PFSK-1 (cell line): ENCODE measurements at regions not wholly inside any gene's neighbourhood (a gene's known extent, or its start where the extent isn't known, plus 50 kb on each side); places are given as distances from the start of the nearest gene placed in this dataset.

Experiments used
- FOXP2 ChIP-seq: optimal IDR thresholded peaks from 2 replicates; pipeline ENCODE3; 2011; ENCODE audit warnings: borderline replicate concordance, control low read depth, inconsistent platforms; ENCODE audit not compliant: insufficient read depth; ENCODE audit errors: extremely low read length, extremely low read depth
- POLR2AphosphoS5 ChIP-seq: IDR thresholded peaks from 2 replicates; pipeline ENCODE4 v1.6.1; 2012; ENCODE audit warnings: low read depth, mild to moderate bottlenecking, control low read depth, low read length, moderate library complexity
- SIN3A ChIP-seq: IDR thresholded peaks from 2 replicates; pipeline ENCODE4 v1.6.1; 2012; ENCODE audit warnings: mild to moderate bottlenecking, low read length, moderate library complexity, borderline replicate concordance; ENCODE audit not compliant: insufficient read depth
- TAF1 ChIP-seq: IDR thresholded peaks from 2 replicates; pipeline ENCODE4 v1.6.1; 2012; ENCODE audit warnings: low read length, control low read depth, borderline replicate concordance; ENCODE audit not compliant: insufficient read depth
- TF ChIP-seq, protein P1 (sequence below), 2 experiments: IDR thresholded peaks; 2 replicates each; pipeline versions ENCODE4 v1.6.1 to v1.8.0; 2011 to 2012; ENCODE audit warnings: low read depth in 2 of 2, low read length in 2 of 2, control low read depth in 1 of 2, inconsistent platforms in 1 of 2, mild to moderate bottlenecking in 1 of 2, moderate library complexity in 1 of 2; ENCODE audit not compliant: insufficient read depth in 1 of 2

DNA sequence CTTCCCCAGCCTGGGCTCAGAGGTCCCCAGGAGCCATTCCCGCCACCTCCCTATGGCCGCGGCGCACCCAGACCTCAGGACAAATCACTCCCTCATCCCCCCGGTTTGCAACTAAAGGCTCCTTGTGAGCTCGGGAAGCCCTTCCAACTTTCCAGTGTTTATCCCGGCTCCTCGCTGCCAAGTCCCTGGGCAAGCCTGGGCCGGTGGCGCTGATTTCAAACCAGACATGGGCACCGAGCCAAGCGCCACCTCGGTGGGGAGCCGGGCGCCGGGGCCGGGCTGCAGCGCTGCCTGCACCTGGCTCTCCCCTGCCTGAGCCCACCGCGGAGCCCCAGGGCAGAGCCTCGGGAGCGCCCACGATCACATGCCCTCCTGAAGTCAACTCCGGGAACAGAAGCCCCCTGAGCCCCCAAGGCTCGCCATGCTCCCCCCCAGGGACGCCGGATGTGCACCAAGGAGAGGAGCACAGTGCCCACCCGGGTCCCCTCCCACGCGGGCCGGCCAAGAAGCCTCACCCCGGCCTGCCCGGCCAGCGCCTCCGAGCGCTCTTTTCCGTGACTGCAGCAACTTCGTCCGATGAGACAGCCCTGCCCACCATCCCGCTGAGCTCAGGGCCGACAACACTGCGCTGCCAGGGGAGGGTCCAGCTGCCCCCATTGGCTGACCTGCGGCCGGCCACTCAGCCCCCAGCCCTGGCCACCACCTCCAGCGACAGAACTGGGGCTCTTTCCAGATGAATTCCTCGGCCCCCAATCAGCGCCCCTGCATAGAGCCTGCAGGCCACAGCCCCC, 50.0 kb downstream of the NCOR2 start:
- TF ChIP-seq, protein P1, sequence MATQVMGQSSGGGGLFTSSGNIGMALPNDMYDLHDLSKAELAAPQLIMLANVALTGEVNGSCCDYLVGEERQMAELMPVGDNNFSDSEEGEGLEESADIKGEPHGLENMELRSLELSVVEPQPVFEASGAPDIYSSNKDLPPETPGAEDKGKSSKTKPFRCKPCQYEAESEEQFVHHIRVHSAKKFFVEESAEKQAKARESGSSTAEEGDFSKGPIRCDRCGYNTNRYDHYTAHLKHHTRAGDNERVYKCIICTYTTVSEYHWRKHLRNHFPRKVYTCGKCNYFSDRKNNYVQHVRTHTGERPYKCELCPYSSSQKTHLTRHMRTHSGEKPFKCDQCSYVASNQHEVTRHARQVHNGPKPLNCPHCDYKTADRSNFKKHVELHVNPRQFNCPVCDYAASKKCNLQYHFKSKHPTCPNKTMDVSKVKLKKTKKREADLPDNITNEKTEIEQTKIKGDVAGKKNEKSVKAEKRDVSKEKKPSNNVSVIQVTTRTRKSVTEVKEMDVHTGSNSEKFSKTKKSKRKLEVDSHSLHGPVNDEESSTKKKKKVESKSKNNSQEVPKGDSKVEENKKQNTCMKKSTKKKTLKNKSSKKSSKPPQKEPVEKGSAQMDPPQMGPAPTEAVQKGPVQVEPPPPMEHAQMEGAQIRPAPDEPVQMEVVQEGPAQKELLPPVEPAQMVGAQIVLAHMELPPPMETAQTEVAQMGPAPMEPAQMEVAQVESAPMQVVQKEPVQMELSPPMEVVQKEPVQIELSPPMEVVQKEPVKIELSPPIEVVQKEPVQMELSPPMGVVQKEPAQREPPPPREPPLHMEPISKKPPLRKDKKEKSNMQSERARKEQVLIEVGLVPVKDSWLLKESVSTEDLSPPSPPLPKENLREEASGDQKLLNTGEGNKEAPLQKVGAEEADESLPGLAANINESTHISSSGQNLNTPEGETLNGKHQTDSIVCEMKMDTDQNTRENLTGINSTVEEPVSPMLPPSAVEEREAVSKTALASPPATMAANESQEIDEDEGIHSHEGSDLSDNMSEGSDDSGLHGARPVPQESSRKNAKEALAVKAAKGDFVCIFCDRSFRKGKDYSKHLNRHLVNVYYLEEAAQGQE (IDR thresholded peaks at IDR 0.05; ENCODE audit: insufficient read depth in 1 of 2, low read depth in 2 of 2, low read length in 2 of 2) = no peak
- TF ChIP-seq POLR2AphosphoS5 = no peak
- no peak for TF ChIP-seq TAF1
- TF ChIP-seq FOXP2 = no peak
- no peak for TF ChIP-seq SIN3A

DNA sequence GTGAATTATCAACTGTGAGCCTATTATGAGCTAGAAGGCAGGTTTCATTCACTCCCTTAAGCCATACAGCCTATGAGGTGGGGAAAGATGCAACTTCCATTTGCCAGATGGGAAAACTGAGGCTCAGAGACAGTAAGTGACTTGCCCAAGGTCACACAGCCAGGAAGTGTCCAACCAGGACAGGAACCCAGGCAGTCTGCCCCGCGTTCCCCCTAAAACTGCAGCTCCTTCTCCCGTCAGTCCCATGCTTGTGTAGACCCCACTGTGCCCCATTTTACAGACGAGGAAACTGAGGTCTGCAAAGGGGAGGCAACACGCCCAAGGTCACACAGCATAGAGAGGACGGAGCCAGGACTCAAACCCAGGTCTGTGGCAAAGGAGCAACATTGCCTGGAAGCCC, 50.6 kb downstream of the NCOR2 start:
- TF ChIP-seq FOXP2 (no peak), TAF1 (no peak), SIN3A (no peak), POLR2AphosphoS5 (no peak)
- TF ChIP-seq, protein P1 (IDR thresholded peaks at IDR 0.05; ENCODE audit: insufficient read depth in 1 of 2, low read depth in 2 of 2, low read length in 2 of 2) = no peak

DNA sequence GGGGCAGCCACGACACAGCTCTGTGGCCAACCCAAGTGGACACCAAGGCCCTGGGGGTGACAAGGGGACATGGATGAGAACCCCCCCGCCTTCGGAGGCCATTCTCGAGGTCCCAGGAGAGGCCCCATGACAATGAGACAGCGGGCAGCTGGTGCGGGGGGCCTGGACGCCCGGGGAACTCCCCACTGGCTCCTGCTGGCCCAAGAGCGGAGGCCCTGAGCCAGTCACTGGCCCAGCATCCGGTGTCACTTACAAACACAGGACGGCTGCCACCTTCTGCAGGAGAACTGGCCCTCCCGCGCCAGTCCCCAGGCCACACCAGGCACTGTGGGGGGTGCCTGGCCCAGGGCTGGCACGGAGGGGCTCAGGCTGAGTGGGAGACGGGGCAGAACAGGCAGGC, 51.4 kb downstream of the NCOR2 start:
- TF ChIP-seq FOXP2 (no peak), SIN3A (no peak), POLR2AphosphoS5 (no peak), TAF1 (no peak)
- TF ChIP-seq, protein P1 (IDR thresholded peaks at IDR 0.05; ENCODE audit: insufficient read depth in 1 of 2, low read depth in 2 of 2, low read length in 2 of 2) = no peak

DNA sequence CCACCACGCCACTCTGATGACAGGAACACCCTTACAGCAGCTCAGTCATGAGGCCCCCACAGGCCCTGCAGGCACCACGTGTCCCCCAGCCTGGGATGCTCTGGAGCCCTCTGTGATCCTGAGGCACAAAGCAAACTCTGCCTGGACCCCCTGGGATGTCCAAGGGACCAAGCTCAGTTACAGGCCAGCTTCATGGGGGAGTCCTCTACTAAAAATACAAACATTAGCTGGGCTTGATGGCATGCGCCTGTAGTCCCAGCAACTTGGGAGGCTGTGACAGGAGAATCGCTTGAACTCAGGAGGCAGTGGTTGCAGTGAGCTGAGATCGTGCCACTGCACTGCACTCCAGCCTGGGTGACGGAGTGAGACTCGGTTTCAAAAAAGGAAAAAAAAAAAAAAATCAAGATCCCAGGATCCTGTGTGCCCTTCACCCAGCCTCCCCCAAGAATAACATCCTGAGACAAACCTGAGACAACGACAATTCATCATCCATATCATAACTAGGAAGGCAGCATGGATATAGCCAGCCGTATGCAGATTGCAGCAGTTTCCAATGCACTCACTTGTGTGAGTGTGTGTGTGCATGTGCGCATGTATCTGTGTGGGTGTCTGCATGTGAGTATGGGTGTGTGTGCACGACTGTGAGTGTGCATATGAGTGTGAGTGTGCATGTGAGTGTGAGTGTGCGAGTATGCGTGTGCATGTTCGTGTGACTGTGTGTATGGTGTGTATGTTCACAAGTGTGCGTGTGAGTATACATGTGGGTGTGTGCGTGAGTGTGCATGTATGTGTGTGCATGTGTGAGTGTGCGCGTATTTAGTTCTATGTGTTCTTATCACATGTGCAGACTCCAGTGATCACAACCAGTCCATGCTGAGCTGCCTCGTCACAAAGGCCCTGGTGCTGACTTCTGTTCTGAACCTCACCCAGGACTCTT, 52.1 kb downstream of the NCOR2 start:
- TF ChIP-seq POLR2AphosphoS5 (no peak), SIN3A (no peak), TAF1 (no peak), FOXP2 (no peak)
- TF ChIP-seq, protein P1 (IDR thresholded peaks at IDR 0.05; ENCODE audit: insufficient read depth in 1 of 2, low read depth in 2 of 2, low read length in 2 of 2) = no peak
